Panc1 (cell line): ENCODE measurements at regions not wholly inside any gene's neighbourhood (a gene's known extent, or its start where the extent isn't known, plus 50 kb on each side); places are given as distances from the start of the nearest gene placed in this dataset.

Experiments
- ATAC-seq: fragments of 200-7000 bp; cut with Tn5 transposase; 2 replicates; pipeline ENCODE4 v1.9.1; 2020; ENCODE audit warnings: mild to moderate bottlenecking, moderate library complexity
- BruUV-seq: library from RNA; stranded (reverse); fragments of 400-500 nt; replicated peaks from 2 replicates; lab custom pipeline; 2021; lab: Mats Ljungman, UMichigan
- CTCF ChIA-PET: fragments of 300-600 bp; sonication (Branson Sonifier 250); formaldehyde crosslinking; loops from one replicate; lab custom pipeline; 2022; ENCODE audit warnings: antibody characterized with exemption; lab: Charles Lee
- POLR2A ChIA-PET: fragments of 300-600 bp; sonication (Branson Sonifier 250); formaldehyde crosslinking; loops from one replicate; lab custom pipeline; 2022; ENCODE audit warnings: antibody characterized with exemption; lab: Charles Lee
- DNase-seq: peaks from one replicate; pipeline ENCODE4 v3.0.0-alpha.2; 2010; ENCODE audit warnings: low read depth, low spot score
- H3K27ac ChIP-seq: 2 replicates; pipeline ENCODE4 v1.5.1; 2011; ENCODE audit warnings: mild to moderate bottlenecking, low read length, inconsistent platforms
- H3K27me3 ChIP-seq: fragments of 200-500 bp; sonication (Bioruptor generic); 2 replicates; pipeline ENCODE4 v1.6.0; 2014; ENCODE audit warnings: low read length, inconsistent platforms; ENCODE audit not compliant: control insufficient read depth, insufficient read depth
- H3K36me3 ChIP-seq: fragments of 200-500 bp; sonication (Bioruptor generic); 2 replicates; pipeline ENCODE4 v1.5.1; 2014; ENCODE audit warnings: inconsistent platforms, mild to moderate bottlenecking, low read length, moderate library complexity; ENCODE audit not compliant: control insufficient read depth, insufficient read depth
- H3K4me1 ChIP-seq: 2 replicates; pipeline ENCODE4 v1.5.1; 2011; ENCODE audit warnings: inconsistent platforms, mild to moderate bottlenecking, low read length, moderate library complexity; ENCODE audit not compliant: control insufficient read depth, insufficient read depth
- H3K4me3 ChIP-seq, 2 experiments: 2 replicates each; pipeline ENCODE4 v1.5.1; 2011 to 2012; ENCODE audit warnings: low read depth in 2 of 2, low read length in 2 of 2, mild to moderate bottlenecking in 2 of 2, inconsistent platforms in 1 of 2, moderate library complexity in 1 of 2
- H3K9me3 ChIP-seq: fragments of 200-500 bp; sonication (Bioruptor generic); 2 replicates; pipeline ENCODE4 v1.5.1; 2014; ENCODE audit warnings: low read depth, mild to moderate bottlenecking, inconsistent platforms, low read length, moderate library complexity; ENCODE audit not compliant: control insufficient read depth, insufficient read depth
- POLR2AphosphoS5 ChIP-seq: IDR thresholded peaks from 2 replicates; pipeline ENCODE4 v1.6.1; 2012; ENCODE audit warnings: mild to moderate bottlenecking, low read depth, low read length, moderate library complexity
- SIN3A ChIP-seq: IDR thresholded peaks from 2 replicates; pipeline ENCODE4 v1.6.1; 2012; ENCODE audit warnings: low read depth, mild to moderate bottlenecking, low read length, moderate library complexity, borderline replicate concordance; ENCODE audit not compliant: insufficient read depth
- TCF7L2 ChIP-seq: IDR thresholded peaks from 2 replicates; pipeline ENCODE4 v1.6.1; 2011; ENCODE audit warnings: mild to moderate bottlenecking, low read depth, low read length, inconsistent platforms
- in situ Hi-C: cut with HindIII; loops from 2 replicates; pipeline ENCODE4 v1.10.0; 2016; ENCODE audit warnings: low sequenced_read_pairs, low pct_unique_long_range_greater_than_20kb
- intact Hi-C: fragments of 100-400 bp; cut with micrococcal nuclease; formaldehyde crosslinking; loops from one replicate; pipeline ENCODE4 v1.10.0; 2022; ENCODE audit not compliant: unreplicated experiment
- TF ChIP-seq, protein P1 (sequence below): fragments of 450-650 bp; IDR thresholded peaks from 2 replicates; pipeline ENCODE4 v1.5.1; 2017; ENCODE audit warnings: mild to moderate bottlenecking
- TF ChIP-seq, protein P2 (sequence below), 2 experiments: IDR thresholded peaks; 2 replicates each; pipeline ENCODE4 v1.6.1; 2011 to 2012; ENCODE audit warnings: low read depth in 2 of 2, control low read depth in 1 of 2, low read length in 1 of 2, mild to moderate bottlenecking in 1 of 2, moderate library complexity in 1 of 2; ENCODE audit not compliant: insufficient read depth in 1 of 2

DNA sequence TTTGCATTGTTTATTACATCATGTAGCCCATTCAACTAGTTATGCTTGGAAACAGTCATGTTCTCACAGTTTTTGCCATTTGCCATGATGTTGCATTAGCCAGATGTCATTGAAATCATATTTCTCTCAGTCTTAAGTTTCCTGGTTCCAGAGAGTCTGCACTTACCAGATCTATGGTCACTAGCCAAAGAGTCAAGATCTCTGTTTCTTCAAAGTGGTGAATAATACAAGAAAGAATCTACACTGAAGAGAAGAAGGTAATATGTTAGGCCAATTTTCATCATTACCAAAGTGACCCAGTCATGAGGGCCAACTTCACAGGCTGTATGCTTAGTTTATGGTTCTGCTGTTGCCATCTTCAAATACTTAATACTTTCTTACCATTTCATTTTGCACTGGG is 89.0 kb upstream of the PHYHIPL start:
- no peak for TF ChIP-seq TCF7L2
- TF ChIP-seq, protein P1, sequence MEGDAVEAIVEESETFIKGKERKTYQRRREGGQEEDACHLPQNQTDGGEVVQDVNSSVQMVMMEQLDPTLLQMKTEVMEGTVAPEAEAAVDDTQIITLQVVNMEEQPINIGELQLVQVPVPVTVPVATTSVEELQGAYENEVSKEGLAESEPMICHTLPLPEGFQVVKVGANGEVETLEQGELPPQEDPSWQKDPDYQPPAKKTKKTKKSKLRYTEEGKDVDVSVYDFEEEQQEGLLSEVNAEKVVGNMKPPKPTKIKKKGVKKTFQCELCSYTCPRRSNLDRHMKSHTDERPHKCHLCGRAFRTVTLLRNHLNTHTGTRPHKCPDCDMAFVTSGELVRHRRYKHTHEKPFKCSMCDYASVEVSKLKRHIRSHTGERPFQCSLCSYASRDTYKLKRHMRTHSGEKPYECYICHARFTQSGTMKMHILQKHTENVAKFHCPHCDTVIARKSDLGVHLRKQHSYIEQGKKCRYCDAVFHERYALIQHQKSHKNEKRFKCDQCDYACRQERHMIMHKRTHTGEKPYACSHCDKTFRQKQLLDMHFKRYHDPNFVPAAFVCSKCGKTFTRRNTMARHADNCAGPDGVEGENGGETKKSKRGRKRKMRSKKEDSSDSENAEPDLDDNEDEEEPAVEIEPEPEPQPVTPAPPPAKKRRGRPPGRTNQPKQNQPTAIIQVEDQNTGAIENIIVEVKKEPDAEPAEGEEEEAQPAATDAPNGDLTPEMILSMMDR = no peak
- no peak for TF ChIP-seq POLR2AphosphoS5
- TF ChIP-seq, protein P2, sequence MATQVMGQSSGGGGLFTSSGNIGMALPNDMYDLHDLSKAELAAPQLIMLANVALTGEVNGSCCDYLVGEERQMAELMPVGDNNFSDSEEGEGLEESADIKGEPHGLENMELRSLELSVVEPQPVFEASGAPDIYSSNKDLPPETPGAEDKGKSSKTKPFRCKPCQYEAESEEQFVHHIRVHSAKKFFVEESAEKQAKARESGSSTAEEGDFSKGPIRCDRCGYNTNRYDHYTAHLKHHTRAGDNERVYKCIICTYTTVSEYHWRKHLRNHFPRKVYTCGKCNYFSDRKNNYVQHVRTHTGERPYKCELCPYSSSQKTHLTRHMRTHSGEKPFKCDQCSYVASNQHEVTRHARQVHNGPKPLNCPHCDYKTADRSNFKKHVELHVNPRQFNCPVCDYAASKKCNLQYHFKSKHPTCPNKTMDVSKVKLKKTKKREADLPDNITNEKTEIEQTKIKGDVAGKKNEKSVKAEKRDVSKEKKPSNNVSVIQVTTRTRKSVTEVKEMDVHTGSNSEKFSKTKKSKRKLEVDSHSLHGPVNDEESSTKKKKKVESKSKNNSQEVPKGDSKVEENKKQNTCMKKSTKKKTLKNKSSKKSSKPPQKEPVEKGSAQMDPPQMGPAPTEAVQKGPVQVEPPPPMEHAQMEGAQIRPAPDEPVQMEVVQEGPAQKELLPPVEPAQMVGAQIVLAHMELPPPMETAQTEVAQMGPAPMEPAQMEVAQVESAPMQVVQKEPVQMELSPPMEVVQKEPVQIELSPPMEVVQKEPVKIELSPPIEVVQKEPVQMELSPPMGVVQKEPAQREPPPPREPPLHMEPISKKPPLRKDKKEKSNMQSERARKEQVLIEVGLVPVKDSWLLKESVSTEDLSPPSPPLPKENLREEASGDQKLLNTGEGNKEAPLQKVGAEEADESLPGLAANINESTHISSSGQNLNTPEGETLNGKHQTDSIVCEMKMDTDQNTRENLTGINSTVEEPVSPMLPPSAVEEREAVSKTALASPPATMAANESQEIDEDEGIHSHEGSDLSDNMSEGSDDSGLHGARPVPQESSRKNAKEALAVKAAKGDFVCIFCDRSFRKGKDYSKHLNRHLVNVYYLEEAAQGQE (IDR thresholded peaks at IDR 0.05; ENCODE audit: insufficient read depth in 1 of 2, low read depth in 2 of 2, low read length in 1 of 2) = no peak
- TF ChIP-seq SIN3A = no peak
- Histone ChIP-seq H3K9me3 (no peaks in the 10 kb centered on the region; the same call in 1 of the 2 replicates), H3K27me3 (no peaks in the 10 kb centered on the region), H3K36me3 (no peaks in the 10 kb centered on the region), H3K4me3 (no peak overlapping the region), H3K27ac (no peak overlapping the region), H3K4me1 (no peaks in the 10 kb centered on the region)
- ATAC-seq (no peak), DNase-seq (no peak)
- ChIA-PET CTCF (no interaction called here), POLR2A (no interaction called here)
- in situ Hi-C loops (no loop called here), intact Hi-C loops (no loop called here)
- no TSS peak for BruUV-seq

DNA sequence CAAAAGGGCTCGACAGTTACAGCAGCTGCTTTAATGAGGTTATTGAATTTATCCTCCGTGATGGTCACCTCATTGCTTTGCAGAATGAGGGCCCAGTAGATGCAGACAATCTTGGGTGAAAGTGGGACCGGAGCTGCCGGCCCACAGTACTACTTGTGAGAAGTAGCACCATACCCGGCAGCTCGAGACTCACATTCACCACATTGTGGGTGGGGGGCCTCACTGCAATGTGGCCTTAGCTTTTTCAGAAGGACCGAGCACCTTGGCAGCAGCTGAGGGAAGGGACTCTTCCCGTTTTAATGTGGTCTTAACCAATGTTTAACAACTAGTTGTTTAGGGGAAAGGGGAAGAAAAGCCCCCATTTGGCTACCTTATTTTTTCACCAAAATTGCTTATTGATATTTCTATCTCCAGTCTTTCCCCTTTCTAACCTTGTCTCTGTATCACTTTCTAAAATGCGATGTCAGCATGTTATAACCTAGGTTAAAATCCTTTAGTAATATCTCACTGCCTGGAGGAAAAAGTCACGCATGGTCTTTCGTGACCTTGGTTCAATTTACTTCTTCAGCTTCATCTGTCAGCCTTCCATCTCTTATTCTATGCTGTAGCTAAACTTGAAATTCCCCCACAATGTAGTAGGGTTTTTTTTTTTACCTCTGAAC is 87.4 kb upstream of the PHYHIPL start:
- no peak for DNase-seq
- no peak overlapping the region for H3K27ac ChIP-seq
- H3K36me3 ChIP-seq = no peaks in the 10 kb centered on the region
- intact Hi-C loops (no loop called here), in situ Hi-C loops (no loop called here)
- POLR2A ChIA-PET = no interaction called here
- no peak for ATAC-seq
- CTCF ChIA-PET = no interaction called here
- TF ChIP-seq, protein P2 (IDR thresholded peaks at IDR 0.05; ENCODE audit: insufficient read depth in 1 of 2, low read depth in 2 of 2, low read length in 1 of 2) = no peak
- TF ChIP-seq POLR2AphosphoS5 = no peak
- no peak for TF ChIP-seq TCF7L2
- no peak for TF ChIP-seq SIN3A
- TF ChIP-seq, protein P1 = no peak
- H3K9me3 ChIP-seq = no peaks in the 10 kb centered on the region; the same call in 1 of the 2 replicates
- H3K4me1 ChIP-seq = no peaks in the 10 kb centered on the region
- no TSS peak for BruUV-seq
- no peaks in the 10 kb centered on the region for H3K27me3 ChIP-seq
- H3K4me3 ChIP-seq = no peak overlapping the region
